ENCODE measurements at regions not wholly inside any gene's neighbourhood (a gene's known extent, or its start where the extent isn't known, plus 50 kb on each side); places are given as distances from the start of the nearest gene placed in this dataset.

GRCh38 chr4:126341927-126342326 lies 1027.2 kb downstream of the FAT4 start:
- Histone ChIP-seq H3K4me1 (ENCODE audit: control insufficient read depth, insufficient read depth, low read length) (no peaks in the 10 kb centered on the region), H2AFZ (ENCODE audit: control insufficient read depth, low read depth, low read length) (no peak overlapping the region), H3K4me3 (no peak overlapping the region), H3K27me3 (replicated peaks in 1 of 2; ENCODE audit: control insufficient read depth in 2 of 2, insufficient read depth in 2 of 2, low read length in 1 of 2) (no peaks in the 10 kb centered on the region), H3K27ac (ENCODE audit: control insufficient read depth, insufficient read depth) (no peak overlapping the region), H3K36me3 (ENCODE audit: control insufficient read depth in 2 of 2, insufficient read depth in 2 of 2, low read length in 1 of 2) (no peaks in the 10 kb centered on the region), H3K9ac (ENCODE audit: control insufficient read depth, insufficient read depth, low read length) (no peak overlapping the region), H3K4me2 (ENCODE audit: control insufficient read depth, insufficient read depth) (no peak overlapping the region), H3K79me2 (ENCODE audit: control insufficient read depth, insufficient read depth, low read length) (no peaks in the 10 kb centered on the region), H3K9me3 (replicated peaks; ENCODE audit: control insufficient read depth, insufficient read depth, low read length) (no peaks in the 10 kb centered on the region), H4K20me1 (ENCODE audit: control insufficient read depth, insufficient read depth) (no peaks in the 10 kb centered on the region)
- ChIA-PET RAD21 (ENCODE audit: unreplicated experiment) (no interaction called here), POLR2A (no interaction called here), SMC1A (ENCODE audit: uncharacterized antibody, unreplicated experiment) (no interaction called here), CTCF (no interaction called here)
- 0% methylated on average over 1 of the region's 1 CpG for WGBS (ENCODE audit: insufficient coverage, insufficient replicate concordance, low lambda C conversion rate, missing lambda C conversion rate)
- BruUV-seq (replicated peaks) = no TSS peak
- ATAC-seq (no peak), FAIRE-seq (no peak), DNase-seq (ENCODE audit: low read depth, low spot score) (no peak)
- in situ Hi-C loops (cut with MboI) (no loop called here), intact Hi-C loops (cut with micrococcal nuclease; ENCODE audit: unreplicated experiment) (no loop called here)
- TF ChIP-seq RELA (IDR thresholded peaks at IDR 0.05; ENCODE audit: borderline replicate concordance, partially characterized antibody) (no peak), BHLHE40 (IDR thresholded peaks at IDR 0.05; ENCODE audit: borderline replicate concordance in 1 of 2, low read depth in 2 of 2, low read length in 1 of 2) (no peak), ATF3 (IDR thresholded peaks at IDR 0.05; ENCODE audit: borderline replicate concordance, extremely low read depth, low read depth, low read length) (no peak), LARP7 (IDR thresholded peaks at IDR 0.05) (no peak), TBL1XR1 (IDR thresholded peaks at IDR 0.05; ENCODE audit: low read depth, low read length) (no peak), ZNF384 (IDR thresholded peaks at IDR 0.05; ENCODE audit: borderline replicate concordance, low read depth, low read length) (no peak)

- H3K4me2 ChIP-seq (ENCODE audit: control insufficient read depth, insufficient read depth) = no peak overlapping the region
- CTCF ChIA-PET = interaction anchor here (1.0 kb wide), 1 partner anchor 9 kb away, joined by 3 read pairs; no protein-coding TSS in a partner anchor
- no peak overlapping the region for H3K27ac ChIP-seq (ENCODE audit: control insufficient read depth, insufficient read depth)
- RAD21 ChIA-PET (ENCODE audit: unreplicated experiment) = no interaction called here
- in situ Hi-C loops (cut with MboI) = no loop called here
- H2AFZ ChIP-seq (ENCODE audit: control insufficient read depth, low read depth, low read length) = no peak overlapping the region
- 32% methylated on average over 6 of the region's 6 CpGs for WGBS (ENCODE audit: insufficient coverage, insufficient replicate concordance, low lambda C conversion rate, missing lambda C conversion rate)
- H4K20me1 ChIP-seq (ENCODE audit: control insufficient read depth, insufficient read depth) = no peaks in the 10 kb centered on the region
- intact Hi-C loops (cut with micrococcal nuclease; ENCODE audit: unreplicated experiment) = no loop called here
- ATAC-seq = no peak
- no peak for DNase-seq (ENCODE audit: low read depth, low spot score)
- H3K9me3 ChIP-seq (replicated peaks; ENCODE audit: control insufficient read depth, insufficient read depth, low read length) = no peaks in the 10 kb centered on the region
- no peaks in the 10 kb centered on the region for H3K4me1 ChIP-seq (ENCODE audit: control insufficient read depth, insufficient read depth, low read length)
- FAIRE-seq = no peak
- POLR2A ChIA-PET = no interaction called here
- H3K79me2 ChIP-seq (ENCODE audit: control insufficient read depth, insufficient read depth, low read length) = no peaks in the 10 kb centered on the region
- SMC1A ChIA-PET (ENCODE audit: uncharacterized antibody, unreplicated experiment) = no interaction called here
- H3K9ac ChIP-seq (ENCODE audit: control insufficient read depth, insufficient read depth, low read length) = no peak overlapping the region
- H3K4me3 ChIP-seq = no peak overlapping the region
- no TSS peak for BruUV-seq (replicated peaks)
- no peaks in the 10 kb centered on the region for H3K36me3 ChIP-seq (ENCODE audit: control insufficient read depth in 2 of 2, insufficient read depth in 2 of 2, low read length in 1 of 2)
- no peaks in the 10 kb centered on the region for H3K27me3 ChIP-seq (replicated peaks in 1 of 2; ENCODE audit: control insufficient read depth in 2 of 2, insufficient read depth in 2 of 2, low read length in 1 of 2)
- no peak for TF ChIP-seq JUNB (IDR thresholded peaks at IDR 0.05)
- no peak for TF ChIP-seq TCF12 (IDR thresholded peaks at IDR 0.05; ENCODE audit: low read depth, low read length)
- TF ChIP-seq ZNF207 (IDR thresholded peaks at IDR 0.05; ENCODE audit: borderline replicate concordance) = no peak
- no peak for TF ChIP-seq TBL1XR1 (IDR thresholded peaks at IDR 0.05; ENCODE audit: low read depth, low read length)
- no peak for TF ChIP-seq SUPT20H (IDR thresholded peaks at IDR 0.05; ENCODE audit: borderline replicate concordance, control insufficient read depth, low read depth, low read length)
- no peak for TF ChIP-seq POLR2AphosphoS2 (IDR thresholded peaks at IDR 0.05; ENCODE audit: low read depth, low read length)
- TF ChIP-seq CBFB (IDR thresholded peaks at IDR 0.05; ENCODE audit: low read depth) = no peak
- no peak for TF ChIP-seq SMARCA5 (IDR thresholded peaks at IDR 0.05)
- no peak for TF ChIP-seq SMAD1 (IDR thresholded peaks at IDR 0.05; ENCODE audit: low read depth, partially characterized antibody)
- no peak for TF ChIP-seq ZBTB33 (IDR thresholded peaks at IDR 0.05)
- no peak for TF ChIP-seq BMI1 (IDR thresholded peaks at IDR 0.05; ENCODE audit: borderline replicate concordance)
- no peak for TF ChIP-seq HDGF (IDR thresholded peaks at IDR 0.05)
- no peak for TF ChIP-seq POLR2A (IDR thresholded peaks at IDR 0.05; ENCODE audit: low read depth, low read length)
Measured at GRCh38 chr4:126344472-126344871, 1029.7 kb downstream of the FAT4 start.
